ENCODE measurements at regions not wholly inside any gene's neighbourhood (a gene's known extent, or its start where the extent isn't known, plus 50 kb on each side); places are given as distances from the start of the nearest gene placed in this dataset.
"Not testable (repeated sequence)": the region's sequence is repeated elsewhere in the genome, so short reads cannot be mapped to it uniquely, and the experiment has no call there.

DNA sequence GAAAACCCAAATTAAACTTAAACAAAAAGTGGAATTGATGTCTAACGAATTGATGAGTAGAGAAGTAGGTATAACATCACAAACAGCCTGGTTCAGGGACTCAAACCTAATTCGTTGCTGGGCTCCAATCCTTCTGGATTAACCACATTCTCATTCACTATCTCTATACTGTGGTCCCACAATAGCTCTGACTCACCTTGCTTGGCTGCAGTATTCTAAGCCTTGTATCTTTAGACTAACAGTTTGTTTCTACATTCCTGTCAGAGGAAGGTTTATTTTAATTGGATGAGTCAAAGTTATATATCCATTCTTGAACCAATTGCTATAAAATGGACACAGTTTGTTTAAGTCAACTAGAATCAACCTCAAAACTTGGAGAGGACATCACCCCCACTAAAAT is 530.5 kb upstream of the PTCHD4 start:
- no peaks in the 10 kb centered on the region for H3K27me3 ChIP-seq (ENCODE audit: control insufficient read depth in 2 of 2, insufficient read depth in 2 of 2, low read length in 2 of 2)
- ATAC-seq = no peak

DNA sequence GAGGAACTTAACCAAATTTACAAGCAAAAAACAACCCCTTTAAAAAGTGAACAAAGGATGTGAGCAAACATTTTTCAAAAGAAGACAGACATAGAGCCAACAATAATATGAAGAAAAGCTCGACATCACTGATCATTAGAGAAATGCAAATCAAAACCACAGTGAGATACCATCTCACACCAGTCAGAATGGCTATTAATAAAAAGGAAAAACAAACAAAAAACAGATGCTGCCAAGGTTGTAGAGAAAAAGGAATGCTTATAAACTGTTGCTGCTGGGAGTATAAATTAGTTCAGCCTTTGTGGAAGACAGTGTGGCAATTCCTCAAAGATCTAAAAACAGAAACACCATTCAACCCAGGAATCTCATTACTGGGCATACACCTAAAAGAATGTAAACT is 527.8 kb upstream of the PTCHD4 start:
- H3K27ac Mint-ChIP-seq; H3K4me1 ChIP-seq (ENCODE audit: control insufficient read depth in 2 of 2, insufficient read depth in 2 of 2, low read length in 2 of 2); H3K36me3 Mint-ChIP-seq; H3K27ac ChIP-seq (ENCODE audit: low read depth, low read length); DNase-seq; H3K4me3 Mint-ChIP-seq; CTCF ChIA-PET; H3K4me3 ChIP-seq (ENCODE audit: low read length); POLR2A ChIA-PET; H3K9me3 ChIP-seq (ENCODE audit: control insufficient read depth in 2 of 3, low read length in 3 of 3); H3K4me1 Mint-ChIP-seq; H3K27me3 ChIP-seq (ENCODE audit: control insufficient read depth in 2 of 2, insufficient read depth in 2 of 2, low read length in 2 of 2); H3K27me3 Mint-ChIP-seq; H3K36me3 ChIP-seq (ENCODE audit: control insufficient read depth in 2 of 3, insufficient read depth in 3 of 3, low read length in 3 of 3); ATAC-seq; intact Hi-C loops (cut with micrococcal nuclease): not testable (repeated sequence)
- peaks cover 0 to 35% (median 9%) of the 10 kb centered on the region in 11 donors for H3K9me3 Mint-ChIP-seq

More for the DNA sequence above, 530.5 kb upstream of the PTCHD4 start:
- Mint-ChIP-seq H3K36me3 (no peaks in the 10 kb centered on the region), H3K4me3 (no peak overlapping the region), H3K4me1 (no peaks in the 10 kb centered on the region), H3K27me3 (no peaks in the 10 kb centered on the region), H3K9me3 (peaks cover 0 to 30% (median 10%) of the 10 kb centered on the region in 11 donors), H3K27ac (no peak overlapping the region)
- no peaks in the 10 kb centered on the region for H3K36me3 ChIP-seq (ENCODE audit: control insufficient read depth in 2 of 3, insufficient read depth in 3 of 3, low read length in 3 of 3)
- H3K4me1 ChIP-seq (ENCODE audit: control insufficient read depth in 2 of 2, insufficient read depth in 2 of 2, low read length in 2 of 2) = no peaks in the 10 kb centered on the region
- ChIA-PET POLR2A (no interaction called here), CTCF (no interaction called here)
- H3K4me3 ChIP-seq (ENCODE audit: low read length) = no peak overlapping the region
- no peak for DNase-seq
- intact Hi-C loops (cut with micrococcal nuclease) = no loop called here
- H3K9me3 ChIP-seq (ENCODE audit: control insufficient read depth in 2 of 3, low read length in 3 of 3) = no peaks in the 10 kb centered on the region
- H3K27ac ChIP-seq (ENCODE audit: low read depth, low read length) = no peak overlapping the region

DNA sequence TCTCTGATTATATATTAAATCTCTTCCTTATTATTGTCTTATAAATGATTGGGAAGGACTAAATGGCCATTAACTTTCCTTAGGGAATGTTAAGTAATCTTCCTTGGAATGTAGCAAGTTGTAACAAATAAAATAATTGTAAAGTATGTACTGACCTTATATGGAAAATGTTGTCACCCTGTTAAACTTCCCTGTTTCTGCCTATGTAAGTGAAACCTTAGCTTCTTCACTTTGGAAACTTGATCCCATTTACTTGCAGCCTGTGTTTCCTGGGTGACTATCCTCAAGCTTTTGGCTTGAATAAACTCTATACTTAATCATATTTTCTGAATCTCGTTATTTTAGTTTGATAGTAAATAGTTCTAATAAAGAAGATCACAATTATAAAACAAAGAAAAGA is 519.5 kb upstream of the PTCHD4 start:
- Histone ChIP-seq H3K9me3 (ENCODE audit: control insufficient read depth in 2 of 3, low read length in 3 of 3) (no peaks in the 10 kb centered on the region), H3K4me1 (ENCODE audit: control insufficient read depth in 2 of 2, insufficient read depth in 2 of 2, low read length in 2 of 2) (no peaks in the 10 kb centered on the region), H3K27me3 (ENCODE audit: control insufficient read depth in 2 of 2, insufficient read depth in 2 of 2, low read length in 2 of 2) (no peaks in the 10 kb centered on the region), H3K27ac (ENCODE audit: low read depth, low read length) (no peak overlapping the region), H3K4me3 (ENCODE audit: low read length) (no peak overlapping the region), H3K36me3 (ENCODE audit: control insufficient read depth in 2 of 3, insufficient read depth in 3 of 3, low read length in 3 of 3) (no peaks in the 10 kb centered on the region)
- intact Hi-C loops (cut with micrococcal nuclease) = no loop called here
- Mint-ChIP-seq H3K4me1 (no peaks in the 10 kb centered on the region), H3K27ac (no peak overlapping the region), H3K9me3 (peaks cover 0 to 8% (median 0%) of the 10 kb centered on the region in 11 donors), H3K27me3 (no peaks in the 10 kb centered on the region), H3K36me3 (no peaks in the 10 kb centered on the region), H3K4me3 (no peak overlapping the region)
- ChIA-PET POLR2A (no interaction called here), CTCF (no interaction called here)
- DNase-seq (no peak), ATAC-seq (no peak)

DNA sequence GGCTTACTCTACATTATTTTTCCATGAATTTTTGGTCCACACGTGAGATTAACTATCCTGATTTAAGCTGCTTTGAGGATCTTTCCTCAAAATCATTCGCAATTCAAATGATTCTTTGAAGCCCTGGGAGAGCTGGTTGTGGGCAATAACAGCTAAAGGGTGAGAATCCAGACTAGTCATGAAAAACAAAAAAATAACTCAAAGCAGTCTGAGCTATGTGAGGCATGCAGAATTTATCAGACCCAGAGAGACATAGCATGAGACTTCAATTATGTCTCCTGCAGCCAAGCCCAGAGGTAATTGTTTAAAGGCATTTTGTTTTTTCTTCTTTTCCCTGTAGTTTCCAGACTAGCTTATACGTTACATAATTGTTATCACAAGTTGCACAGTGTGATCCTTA is 517.3 kb upstream of the PTCHD4 start:
- Mint-ChIP-seq H3K4me3 (no peak overlapping the region), H3K36me3 (no peaks in the 10 kb centered on the region), H3K27me3 (no peaks in the 10 kb centered on the region), H3K9me3 (peaks cover 0 to 17% (median 0%) of the 10 kb centered on the region in 11 donors), H3K4me1 (no peaks in the 10 kb centered on the region), H3K27ac (no peak overlapping the region)
- POLR2A ChIA-PET = no interaction called here
- H3K36me3 ChIP-seq (ENCODE audit: control insufficient read depth in 2 of 3, insufficient read depth in 3 of 3, low read length in 3 of 3) = no peaks in the 10 kb centered on the region
- no peaks in the 10 kb centered on the region for H3K4me1 ChIP-seq (ENCODE audit: control insufficient read depth in 2 of 2, insufficient read depth in 2 of 2, low read length in 2 of 2)
- H3K9me3 ChIP-seq (ENCODE audit: control insufficient read depth in 2 of 3, low read length in 3 of 3) = no peaks in the 10 kb centered on the region
- H3K4me3 ChIP-seq (ENCODE audit: low read length) = no peak overlapping the region
- CTCF ChIA-PET = interaction anchor here (0.7 kb wide), 1 partner anchor 16 kb away, joined by 4 read pairs; no protein-coding TSS in a partner anchor
- DNase-seq = no peak
- intact Hi-C loops (cut with micrococcal nuclease) = no loop called here
- no peak overlapping the region for H3K27ac ChIP-seq (ENCODE audit: low read depth, low read length)
- ATAC-seq = no peak
- no peaks in the 10 kb centered on the region for H3K27me3 ChIP-seq (ENCODE audit: control insufficient read depth in 2 of 2, insufficient read depth in 2 of 2, low read length in 2 of 2)

DNA sequence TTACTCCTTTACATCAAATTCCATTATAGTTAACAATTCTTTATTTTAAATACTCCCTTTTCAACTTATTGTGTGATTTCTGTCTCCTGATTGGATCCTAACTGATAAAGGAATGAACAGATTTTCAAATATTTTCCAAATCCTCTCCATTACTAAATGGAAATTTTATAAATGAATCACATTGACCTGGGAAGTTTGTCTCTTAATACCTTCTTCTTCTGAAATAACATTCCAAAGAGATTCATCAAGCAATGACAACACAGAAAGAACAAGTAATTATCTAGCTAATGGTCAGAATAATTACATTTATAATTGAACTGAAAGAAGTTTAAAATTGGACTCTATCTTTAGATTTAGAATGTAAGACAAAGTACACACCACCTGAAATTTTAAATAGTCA is 515.4 kb upstream of the PTCHD4 start:
- ChIA-PET CTCF (no interaction called here), POLR2A (no interaction called here)
- Histone ChIP-seq H3K9me3 (ENCODE audit: control insufficient read depth in 2 of 3, low read length in 3 of 3) (no peaks in the 10 kb centered on the region), H3K4me3 (ENCODE audit: low read length) (no peak overlapping the region), H3K36me3 (ENCODE audit: control insufficient read depth in 2 of 3, insufficient read depth in 3 of 3, low read length in 3 of 3) (no peaks in the 10 kb centered on the region), H3K27ac (ENCODE audit: low read depth, low read length) (no peak overlapping the region), H3K27me3 (ENCODE audit: control insufficient read depth in 2 of 2, insufficient read depth in 2 of 2, low read length in 2 of 2) (no peaks in the 10 kb centered on the region), H3K4me1 (ENCODE audit: control insufficient read depth in 2 of 2, insufficient read depth in 2 of 2, low read length in 2 of 2) (no peaks in the 10 kb centered on the region)
- no peak for ATAC-seq
- Mint-ChIP-seq H3K9me3 (peaks cover 0 to 17% (median 1%) of the 10 kb centered on the region in 11 donors), H3K4me1 (no peaks in the 10 kb centered on the region), H3K4me3 (no peak overlapping the region), H3K27me3 (no peaks in the 10 kb centered on the region), H3K36me3 (no peaks in the 10 kb centered on the region), H3K27ac (no peak overlapping the region)
- intact Hi-C loops (cut with micrococcal nuclease) = no loop called here
- DNase-seq = no peak

DNA sequence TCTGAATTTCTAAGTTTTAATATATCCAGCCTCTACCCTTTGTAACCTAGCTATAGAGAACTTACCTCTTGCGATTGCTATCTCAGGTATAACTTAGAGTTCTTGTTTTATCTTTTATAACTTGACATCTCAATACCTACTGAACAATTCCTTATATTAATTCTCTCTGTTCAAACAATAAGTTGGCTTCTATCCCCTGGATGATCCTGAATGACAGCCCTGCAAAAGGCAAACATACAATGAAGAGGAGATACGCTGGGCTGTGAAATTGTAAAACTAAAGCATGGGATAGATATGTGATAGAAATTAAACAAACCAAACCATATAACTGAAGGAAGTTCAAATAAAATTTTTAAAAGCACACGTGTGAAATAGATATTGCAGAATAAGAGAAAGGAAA is 513.6 kb upstream of the PTCHD4 start:
- DNase-seq = no peak
- ATAC-seq = no peak
- intact Hi-C loops (cut with micrococcal nuclease) = no loop called here
- H3K27me3 Mint-ChIP-seq = no peaks in the 10 kb centered on the region
- CTCF ChIA-PET = no interaction called here
- Histone ChIP-seq H3K9me3 (ENCODE audit: control insufficient read depth in 2 of 3, low read length in 3 of 3) (no peaks in the 10 kb centered on the region), H3K4me1 (ENCODE audit: control insufficient read depth in 2 of 2, insufficient read depth in 2 of 2, low read length in 2 of 2) (no peaks in the 10 kb centered on the region), H3K36me3 (ENCODE audit: control insufficient read depth in 2 of 3, insufficient read depth in 3 of 3, low read length in 3 of 3) (no peaks in the 10 kb centered on the region), H3K27ac (ENCODE audit: low read depth, low read length) (no peak overlapping the region), H3K4me3 (ENCODE audit: low read length) (no peak overlapping the region), H3K27me3 (ENCODE audit: control insufficient read depth in 2 of 2, insufficient read depth in 2 of 2, low read length in 2 of 2) (no peaks in the 10 kb centered on the region)
- POLR2A ChIA-PET = no interaction called here
- no peaks in the 10 kb centered on the region for H3K36me3 Mint-ChIP-seq
- H3K4me3 Mint-ChIP-seq = no peak overlapping the region
- H3K4me1 Mint-ChIP-seq = no peaks in the 10 kb centered on the region
- peaks cover 0 to 11% (median 2%) of the 10 kb centered on the region in 11 donors for H3K9me3 Mint-ChIP-seq
- H3K27ac Mint-ChIP-seq = no peak overlapping the region

DNA sequence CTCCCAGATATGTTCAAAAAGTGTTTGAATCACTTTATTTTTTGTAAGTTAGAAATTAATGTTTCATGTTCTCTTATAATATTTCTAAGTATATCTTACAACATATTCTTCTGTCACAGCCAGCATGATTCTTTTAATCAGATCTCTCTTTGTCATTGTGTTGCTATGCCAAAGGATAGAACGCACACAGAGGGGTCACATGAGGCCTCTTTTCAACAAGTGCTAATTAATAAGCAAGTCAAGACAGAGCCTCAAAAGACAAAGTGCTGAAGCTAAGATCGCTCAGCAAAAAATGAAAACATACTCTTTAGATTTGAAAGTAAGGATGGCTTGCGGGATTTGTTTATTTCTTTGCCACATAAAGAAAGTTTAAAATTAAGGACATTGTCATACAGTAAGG is 508.8 kb upstream of the PTCHD4 start:
- Histone ChIP-seq H3K36me3 (ENCODE audit: control insufficient read depth in 2 of 3, insufficient read depth in 3 of 3, low read length in 3 of 3) (no peaks in the 10 kb centered on the region), H3K4me3 (ENCODE audit: low read length) (no peak overlapping the region), H3K27me3 (ENCODE audit: control insufficient read depth in 2 of 2, insufficient read depth in 2 of 2, low read length in 2 of 2) (no peaks in the 10 kb centered on the region), H3K9me3 (ENCODE audit: control insufficient read depth in 2 of 3, low read length in 3 of 3) (no peaks in the 10 kb centered on the region), H3K27ac (ENCODE audit: low read depth, low read length) (no peak overlapping the region), H3K4me1 (ENCODE audit: control insufficient read depth in 2 of 2, insufficient read depth in 2 of 2, low read length in 2 of 2) (no peaks in the 10 kb centered on the region)
- ChIA-PET CTCF (no interaction called here), POLR2A (no interaction called here)
- ATAC-seq (no peak), DNase-seq (no peak)
- H3K36me3 Mint-ChIP-seq = no peaks in the 10 kb centered on the region
- peaks cover 0 to 15% (median 2%) of the 10 kb centered on the region in 11 donors for H3K9me3 Mint-ChIP-seq
- H3K27me3 Mint-ChIP-seq = no peaks in the 10 kb centered on the region
- H3K4me1 Mint-ChIP-seq = no peaks in the 10 kb centered on the region
- no peak overlapping the region for H3K27ac Mint-ChIP-seq
- H3K4me3 Mint-ChIP-seq = no peak overlapping the region
- intact Hi-C loops (cut with micrococcal nuclease) = no loop called here
